CD4-positive, alpha-beta T cell treated with Interleukin-17A for 1 hour (primary cell): ENCODE measurements at regions not wholly inside any gene's neighbourhood (a gene's known extent, or its start where the extent isn't known, plus 50 kb on each side); places are given as distances from the start of the nearest gene placed in this dataset.

Source experiments
- DNase-seq: peaks from one replicate; pipeline ENCODE4 v3.0.0-alpha.2; 2020

DNA sequence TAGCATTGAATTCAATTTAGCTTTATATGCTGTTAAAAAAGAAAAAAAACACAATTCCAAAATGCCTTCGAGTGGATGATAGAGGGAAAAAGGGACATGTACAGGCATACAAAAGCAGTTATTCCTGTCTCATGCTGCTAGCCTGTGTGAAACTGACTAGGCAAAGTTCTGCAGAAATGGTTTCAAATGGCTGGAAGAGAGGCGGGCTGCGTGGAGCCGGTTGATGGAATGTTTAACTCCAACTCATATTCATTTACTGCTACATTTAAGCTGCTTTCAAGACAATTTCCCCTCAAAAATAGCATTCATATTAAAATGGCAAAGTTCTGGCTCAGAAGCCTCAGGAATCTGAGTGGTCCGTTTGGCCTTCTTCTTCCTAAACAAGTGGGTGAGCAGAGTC, 143.8 kb upstream of the PPARGC1A start:
- no peak for DNase-seq

- no peak for DNase-seq
Measured at GRCh38 chr4:24032371-24032989, 142.6 kb upstream of the PPARGC1A start.

GRCh38 chr4:24026596-24026995, 136.7 kb upstream of the PPARGC1A start:
- no peak for DNase-seq

DNA sequence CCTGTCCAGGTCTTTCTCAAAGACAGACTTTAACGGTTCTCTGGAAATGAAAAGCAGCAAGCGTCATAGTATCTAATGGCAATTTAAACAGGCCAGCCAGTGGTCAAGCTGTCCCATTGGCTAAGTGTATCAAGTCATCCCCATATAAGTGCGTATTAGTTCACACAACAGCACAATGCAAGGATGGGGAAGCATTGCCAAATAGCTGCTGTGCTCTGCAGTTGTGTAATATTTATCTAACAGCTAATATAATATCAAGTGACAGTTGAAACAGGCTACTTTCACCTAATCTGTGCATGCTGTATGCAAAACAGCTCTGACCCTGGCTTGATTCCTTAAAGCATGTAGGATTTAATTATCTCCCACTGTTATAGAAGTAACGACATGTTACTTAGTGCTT, 134.8 kb upstream of the PPARGC1A start:
- DNase-seq: no peak

GRCh38 chr4:24024157-24024556, 134.3 kb upstream of the PPARGC1A start:
- DNase-seq: no peak

DNA sequence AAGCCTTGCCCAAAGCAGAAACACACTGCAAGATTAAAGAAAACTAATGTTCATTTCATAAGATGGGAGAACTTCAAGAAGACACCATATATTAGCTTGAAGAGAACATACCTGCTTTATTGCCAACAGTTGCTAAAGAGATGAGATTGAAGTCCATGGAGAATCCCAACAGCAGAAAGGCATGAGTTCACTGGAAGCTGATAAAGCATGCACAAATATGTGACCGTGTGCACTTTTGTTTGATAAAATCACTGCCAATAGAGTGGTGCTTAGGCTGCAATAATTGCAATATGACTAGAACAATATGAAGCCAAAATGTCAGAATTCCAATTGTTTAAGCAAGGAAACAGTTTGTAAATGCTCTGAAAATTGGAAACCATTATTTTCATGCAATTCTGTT, 125.9 kb upstream of the PPARGC1A start:
- DNase-seq: no peak

DNA sequence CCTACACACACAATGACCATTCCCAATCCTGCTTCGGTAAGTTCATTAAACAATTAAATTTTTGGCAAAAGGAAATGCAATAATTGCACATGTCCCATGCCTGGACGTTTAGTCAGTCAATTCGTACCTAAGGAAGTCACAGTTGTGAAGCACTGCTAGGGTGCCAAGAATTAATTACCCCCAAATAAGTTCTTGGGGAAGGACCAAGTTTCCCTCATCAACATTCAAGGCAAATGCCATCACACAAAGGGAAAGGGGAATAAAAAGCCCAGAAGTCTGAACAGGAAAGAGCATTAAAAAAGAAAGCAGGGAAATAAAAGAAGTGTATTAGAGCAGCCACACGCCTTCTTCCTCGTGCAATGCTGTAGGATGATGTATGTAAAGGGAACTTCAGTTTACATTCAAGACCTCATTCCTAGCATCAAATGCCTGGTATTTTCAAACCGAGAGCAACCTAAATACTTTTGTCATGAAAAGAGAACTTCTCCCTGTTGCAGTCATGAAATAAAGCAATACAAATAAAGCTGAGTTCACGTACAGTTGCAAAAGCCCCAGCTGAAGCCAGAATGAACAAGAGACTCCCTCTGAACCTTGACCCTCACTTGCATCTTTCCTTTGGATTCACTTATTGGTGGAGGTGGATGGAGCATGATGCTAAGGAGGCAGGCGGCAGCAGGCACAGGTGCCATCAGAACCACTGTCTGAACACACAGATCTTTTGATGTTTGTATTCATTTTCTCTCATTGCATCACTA, 124.0 kb upstream of the PPARGC1A start:
- DNase-seq: no peak

DNA sequence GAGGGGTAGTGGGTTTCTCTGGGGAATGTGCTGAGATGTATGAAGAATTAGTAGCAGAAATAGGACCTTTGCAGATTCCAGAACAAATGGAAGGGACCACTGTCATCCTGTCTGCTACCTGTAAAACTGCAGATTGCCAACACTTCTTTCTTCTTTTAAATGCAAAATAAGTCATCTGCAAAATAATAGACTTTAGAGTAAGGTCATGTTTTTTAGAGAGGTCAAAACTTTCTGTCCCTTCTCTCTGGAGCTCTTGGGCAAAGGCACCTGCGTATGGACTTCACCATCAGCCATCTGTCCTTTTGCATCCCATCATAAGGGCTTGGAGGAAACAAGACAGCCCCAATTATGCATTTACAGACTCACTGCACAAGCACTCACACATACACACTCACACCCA, 121.1 kb upstream of the PPARGC1A start:
- DNase-seq: no peak

- DNase-seq: no peak
Measured at GRCh38 chr4:24010573-24010972, 120.7 kb upstream of the PPARGC1A start.

DNA sequence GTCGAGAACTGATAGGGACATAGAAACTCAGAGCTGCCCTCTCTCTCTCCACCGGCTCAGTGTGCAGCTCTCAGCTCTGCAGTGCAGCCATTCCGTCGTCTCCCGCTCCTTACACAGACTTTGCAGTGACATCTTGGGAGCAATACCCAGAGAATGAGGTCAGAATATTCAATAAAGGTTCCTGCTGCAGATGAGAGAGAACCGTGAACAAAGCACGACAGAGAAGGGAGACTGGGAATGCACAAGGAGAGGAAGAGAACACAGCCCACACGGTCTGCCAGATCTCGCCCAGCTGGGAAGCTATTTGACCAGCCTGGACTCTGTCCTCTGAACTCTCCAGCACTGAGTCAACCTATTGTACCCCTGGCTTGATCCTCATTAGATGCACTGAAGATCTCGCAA, 118.0 kb upstream of the PPARGC1A start:
- DNase-seq: no peak

- no peak for DNase-seq
Measured at GRCh38 chr4:24006269-24006668, 116.4 kb upstream of the PPARGC1A start.

- DNase-seq: no peak
Measured at GRCh38 chr4:24003926-24004325, 114.1 kb upstream of the PPARGC1A start.

- no peak for DNase-seq
Measured at GRCh38 chr4:24003496-24003895, 113.6 kb upstream of the PPARGC1A start.

- no peak for DNase-seq
Measured at GRCh38 chr4:24002330-24002966, 112.6 kb upstream of the PPARGC1A start.

GRCh38 chr4:24001486-24002329, 111.9 kb upstream of the PPARGC1A start:
- DNase-seq: no peak

- DNase-seq: no peak
Measured at GRCh38 chr4:24000470-24000831, 110.6 kb upstream of the PPARGC1A start.

DNA sequence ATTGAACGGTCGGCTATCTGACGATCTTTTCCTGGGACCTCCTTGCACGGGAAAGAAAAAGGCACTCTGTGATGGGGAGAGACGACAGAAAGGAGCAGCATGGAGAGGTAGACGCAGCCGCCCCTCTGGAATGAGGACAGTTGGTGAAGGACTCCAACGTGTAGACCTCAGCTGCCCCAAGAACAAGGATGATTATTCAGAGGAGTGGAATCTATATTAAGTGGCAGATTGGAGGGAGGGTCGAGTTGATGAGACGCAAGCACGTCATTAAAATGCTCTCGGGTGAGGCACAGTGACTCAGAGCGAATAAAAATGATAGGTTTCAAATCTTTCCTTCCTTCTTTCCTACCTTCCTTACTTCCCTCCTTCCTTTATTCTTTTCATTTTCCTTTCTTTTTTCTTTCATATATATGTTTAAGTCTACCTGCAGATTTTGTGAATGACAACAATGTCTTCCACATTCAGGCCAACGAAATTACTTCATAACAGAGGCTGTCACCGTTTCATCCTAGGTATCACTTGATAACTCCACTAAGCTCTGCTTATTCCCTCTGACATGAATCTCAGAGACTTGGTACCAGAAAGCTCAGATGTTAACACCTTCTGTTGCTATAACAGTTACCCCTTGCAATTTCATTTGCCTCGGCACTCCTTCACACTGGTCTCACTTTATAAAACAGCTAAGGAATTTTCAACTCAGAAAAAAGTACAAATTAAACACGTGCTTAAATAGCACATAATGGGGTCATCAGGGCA, 110.0 kb upstream of the PPARGC1A start:
- DNase-seq: no peak

DNA sequence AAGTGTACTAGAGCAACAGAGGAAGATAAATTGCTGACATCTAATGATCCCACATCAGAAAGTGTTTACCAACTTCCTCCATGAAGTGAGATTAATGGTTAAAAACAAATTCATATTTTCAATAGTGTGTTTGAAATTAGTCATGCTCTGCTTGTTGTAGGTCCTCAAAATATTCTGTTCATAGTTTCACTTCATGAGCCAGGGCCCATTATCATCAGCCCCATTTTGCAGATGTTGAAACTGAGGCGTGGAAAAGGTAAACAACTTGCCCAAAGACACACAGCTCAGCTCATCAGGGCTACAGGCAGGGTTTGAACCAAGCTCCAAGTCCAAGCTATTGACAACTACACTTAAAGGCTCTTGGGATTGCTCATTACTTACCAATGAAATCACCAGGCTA, 103.5 kb upstream of the PPARGC1A start:
- DNase-seq: no peak

DNA sequence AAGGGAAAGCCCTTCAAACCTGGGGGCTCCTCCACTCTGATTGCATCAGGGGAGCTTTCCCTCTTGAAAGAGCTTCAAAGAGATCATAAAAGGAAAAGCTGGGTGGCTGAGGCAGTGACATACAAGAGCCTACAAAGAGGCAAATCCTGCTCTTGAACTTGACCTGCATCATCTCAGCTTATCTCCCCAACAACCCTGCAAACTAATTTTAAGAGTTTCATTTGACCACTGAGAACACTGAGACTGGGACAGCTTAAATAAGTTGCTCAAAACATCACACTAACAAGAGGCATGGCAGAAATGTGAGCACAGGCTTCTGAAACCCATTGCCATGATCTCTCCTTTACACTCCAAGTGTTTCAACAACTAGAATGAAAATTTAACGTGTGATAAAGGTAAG, 101.6 kb upstream of the PPARGC1A start:
- DNase-seq: no peak

- DNase-seq: no peak
Measured at GRCh38 chr4:23986270-23986669, 96.4 kb upstream of the PPARGC1A start.

DNA sequence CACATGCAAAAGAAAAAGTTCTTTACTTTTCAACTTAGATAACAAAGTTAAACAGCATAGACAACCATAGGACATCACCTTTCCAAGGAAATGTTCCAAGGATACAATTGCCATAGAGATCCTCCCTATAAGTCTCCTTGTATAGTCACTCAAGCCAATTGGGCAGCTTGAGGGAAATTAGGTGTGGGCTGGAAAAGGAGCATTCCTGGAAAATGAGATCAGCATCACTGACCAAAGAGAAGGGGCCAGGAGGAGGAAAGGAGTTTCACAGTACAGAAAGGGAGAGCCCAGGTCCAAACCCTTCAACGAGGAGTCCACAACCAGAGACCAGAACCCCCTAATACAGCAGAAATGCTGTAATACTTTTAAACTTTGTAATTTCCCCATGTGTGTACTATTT, 91.5 kb upstream of the PPARGC1A start:
- DNase-seq: no peak

DNA sequence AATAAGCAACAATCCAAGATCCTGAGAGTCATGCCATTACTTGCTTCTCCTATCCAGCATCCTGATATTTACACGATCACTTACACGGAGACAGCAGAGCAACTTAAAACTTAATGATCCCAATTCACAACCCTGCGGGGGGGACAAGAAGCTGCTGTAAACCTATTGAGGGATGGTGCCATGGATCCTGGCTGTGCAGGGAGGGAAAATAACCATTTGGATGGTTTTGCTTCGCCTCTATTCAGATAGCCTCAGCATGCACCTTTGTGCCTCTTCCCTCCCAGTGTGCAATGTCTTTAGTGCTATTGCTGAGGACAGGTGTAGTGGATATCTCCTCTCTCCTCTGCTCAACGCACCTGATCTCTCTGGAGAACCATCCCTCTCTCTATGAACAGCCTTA, 89.7 kb upstream of the PPARGC1A start:
- DNase-seq: no peak

DNA sequence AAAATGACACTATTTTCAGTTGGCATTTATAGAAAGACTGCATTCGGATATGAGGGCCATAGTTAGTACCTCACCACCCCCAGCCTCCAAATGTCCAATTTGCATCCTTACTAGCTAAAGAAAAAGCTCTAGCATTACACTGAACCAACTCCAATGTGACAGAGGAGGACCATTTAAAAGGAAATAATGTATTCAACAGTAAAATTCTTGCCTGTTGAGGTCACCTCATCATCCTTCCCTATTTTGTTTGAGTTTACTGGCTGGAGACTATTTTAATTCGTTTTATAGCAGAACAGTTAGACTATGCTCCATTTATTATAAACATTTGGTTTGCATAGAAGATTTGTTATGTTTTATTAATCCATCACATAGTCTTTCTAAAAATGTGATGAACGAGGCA, 88.2 kb upstream of the PPARGC1A start:
- no peak for DNase-seq
